Osteocyte (in vitro differentiated cells): ENCODE measurements at regions not wholly inside any gene's neighbourhood (a gene's known extent, or its start where the extent isn't known, plus 50 kb on each side); places are given as distances from the start of the nearest gene placed in this dataset.

Experiments used
- DNase-seq: peaks from one replicate; pipeline ENCODE4 v3.0.0; 2021; ENCODE audit warnings: mixed read lengths; ENCODE audit not compliant: unreplicated experiment; ENCODE audit errors: extremely low spot score
- H3K27ac Mint-ChIP-seq: one replicate; pipeline ENCODE4 v1.8.0; 2021; ENCODE audit warnings: mild to moderate bottlenecking, mixed read lengths; ENCODE audit not compliant: unreplicated experiment
- H3K27me3 Mint-ChIP-seq: one replicate; pipeline ENCODE4 v1.8.0; 2021; ENCODE audit warnings: mixed read lengths; ENCODE audit not compliant: unreplicated experiment
- H3K36me3 Mint-ChIP-seq: one replicate; pipeline ENCODE4 v1.8.0; 2021; ENCODE audit warnings: mixed read lengths; ENCODE audit not compliant: unreplicated experiment
- H3K4me1 Mint-ChIP-seq: one replicate; pipeline ENCODE4 v1.8.0; 2021; ENCODE audit warnings: mixed read lengths; ENCODE audit not compliant: unreplicated experiment
- H3K4me3 Mint-ChIP-seq: one replicate; pipeline ENCODE4 v1.8.0; 2021; ENCODE audit warnings: mild to moderate bottlenecking, moderate library complexity, mixed read lengths; ENCODE audit not compliant: unreplicated experiment
- H3K9me3 Mint-ChIP-seq: one replicate; pipeline ENCODE4 v1.8.0; 2021; ENCODE audit warnings: mixed read lengths; ENCODE audit not compliant: unreplicated experiment
- TF ChIP-seq, protein P1 (sequence below): fragments of 200-600 bp; sonication (generic); IDR thresholded peaks from 2 replicates; pipeline ENCODE4 v1.5.0; 2021; ENCODE audit warnings: antibody characterized with exemption, mild to moderate bottlenecking, moderate library complexity

DNA sequence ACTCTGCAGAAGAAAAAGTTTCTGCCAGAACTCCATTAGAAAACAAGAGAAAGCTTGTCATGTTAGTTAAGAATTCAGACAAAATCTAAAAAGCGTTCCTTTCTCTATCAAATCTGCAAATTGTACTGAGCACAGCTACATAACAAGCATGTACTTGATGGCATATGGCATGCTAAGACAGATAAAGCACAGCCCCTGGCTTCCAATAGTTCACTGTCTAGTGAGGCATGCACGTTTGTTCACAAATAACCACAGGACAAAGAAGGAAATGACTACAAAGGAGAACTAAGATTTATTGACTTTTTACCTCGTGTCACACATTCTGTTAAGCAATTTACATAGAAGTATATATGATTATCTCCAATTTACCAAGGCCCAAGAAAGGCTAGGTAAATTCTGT lies 518.2 kb upstream of the TLE4 start:
- H3K27ac Mint-ChIP-seq = no peak overlapping the region
- H3K27me3 Mint-ChIP-seq = no peaks in the 10 kb centered on the region
- H3K4me3 Mint-ChIP-seq = no peak overlapping the region
- peaks cover 11% of the 10 kb centered on the region for H3K4me1 Mint-ChIP-seq
- H3K36me3 Mint-ChIP-seq = no peaks in the 10 kb centered on the region
- no peaks in the 10 kb centered on the region for H3K9me3 Mint-ChIP-seq
- TF ChIP-seq, protein P1, sequence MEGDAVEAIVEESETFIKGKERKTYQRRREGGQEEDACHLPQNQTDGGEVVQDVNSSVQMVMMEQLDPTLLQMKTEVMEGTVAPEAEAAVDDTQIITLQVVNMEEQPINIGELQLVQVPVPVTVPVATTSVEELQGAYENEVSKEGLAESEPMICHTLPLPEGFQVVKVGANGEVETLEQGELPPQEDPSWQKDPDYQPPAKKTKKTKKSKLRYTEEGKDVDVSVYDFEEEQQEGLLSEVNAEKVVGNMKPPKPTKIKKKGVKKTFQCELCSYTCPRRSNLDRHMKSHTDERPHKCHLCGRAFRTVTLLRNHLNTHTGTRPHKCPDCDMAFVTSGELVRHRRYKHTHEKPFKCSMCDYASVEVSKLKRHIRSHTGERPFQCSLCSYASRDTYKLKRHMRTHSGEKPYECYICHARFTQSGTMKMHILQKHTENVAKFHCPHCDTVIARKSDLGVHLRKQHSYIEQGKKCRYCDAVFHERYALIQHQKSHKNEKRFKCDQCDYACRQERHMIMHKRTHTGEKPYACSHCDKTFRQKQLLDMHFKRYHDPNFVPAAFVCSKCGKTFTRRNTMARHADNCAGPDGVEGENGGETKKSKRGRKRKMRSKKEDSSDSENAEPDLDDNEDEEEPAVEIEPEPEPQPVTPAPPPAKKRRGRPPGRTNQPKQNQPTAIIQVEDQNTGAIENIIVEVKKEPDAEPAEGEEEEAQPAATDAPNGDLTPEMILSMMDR = no peak
- no peak for DNase-seq

DNA sequence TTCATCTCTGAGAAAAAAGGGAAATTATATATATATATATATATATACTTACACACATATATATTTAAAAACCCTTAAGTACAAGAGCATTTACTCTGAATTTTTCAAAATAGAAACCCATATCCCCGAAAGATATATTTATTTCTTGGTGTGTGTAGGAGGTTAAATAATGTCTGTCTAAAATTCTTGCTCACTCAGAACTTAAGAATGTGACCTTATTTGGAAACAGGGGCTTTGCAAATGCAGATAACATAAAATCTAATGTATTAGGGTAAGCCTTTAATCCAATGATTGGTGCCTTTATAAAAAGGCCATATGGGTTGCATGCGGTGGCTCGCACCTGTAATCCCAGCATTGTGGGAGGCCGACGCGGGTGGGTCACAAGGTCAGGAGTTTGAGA lies 517.3 kb upstream of the TLE4 start:
- DNase-seq = no peak
- Mint-ChIP-seq H3K27me3 (no peaks in the 10 kb centered on the region), H3K36me3 (no peaks in the 10 kb centered on the region), H3K27ac (no peak overlapping the region), H3K4me3 (no peak overlapping the region), H3K9me3 (peaks cover 5% of the 10 kb centered on the region), H3K4me1 (peaks cover 11% of the 10 kb centered on the region)
- TF ChIP-seq, protein P1 = no peak

DNA sequence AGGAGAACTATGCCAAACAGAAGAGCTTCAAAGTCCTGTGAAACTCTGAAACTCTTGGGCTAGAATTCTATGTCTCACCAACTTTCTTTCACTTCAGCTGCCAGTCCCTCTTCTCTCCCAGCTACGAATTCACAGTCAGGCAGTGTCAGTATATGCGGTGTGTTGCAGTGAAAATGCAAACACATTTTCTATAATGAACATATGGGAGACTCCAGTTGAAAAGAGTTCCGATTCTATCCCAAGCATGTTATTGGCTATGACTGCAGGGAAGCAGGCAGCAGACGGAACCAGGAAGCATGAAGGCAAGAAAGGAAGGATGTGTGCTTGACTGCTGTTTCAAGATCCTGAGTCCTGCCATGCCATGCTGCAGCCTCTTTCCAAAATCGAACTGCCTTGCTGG lies 515.7 kb upstream of the TLE4 start:
- H3K27ac Mint-ChIP-seq = no peak overlapping the region
- TF ChIP-seq, protein P1 = no peak
- H3K27me3 Mint-ChIP-seq = no peaks in the 10 kb centered on the region

DNA sequence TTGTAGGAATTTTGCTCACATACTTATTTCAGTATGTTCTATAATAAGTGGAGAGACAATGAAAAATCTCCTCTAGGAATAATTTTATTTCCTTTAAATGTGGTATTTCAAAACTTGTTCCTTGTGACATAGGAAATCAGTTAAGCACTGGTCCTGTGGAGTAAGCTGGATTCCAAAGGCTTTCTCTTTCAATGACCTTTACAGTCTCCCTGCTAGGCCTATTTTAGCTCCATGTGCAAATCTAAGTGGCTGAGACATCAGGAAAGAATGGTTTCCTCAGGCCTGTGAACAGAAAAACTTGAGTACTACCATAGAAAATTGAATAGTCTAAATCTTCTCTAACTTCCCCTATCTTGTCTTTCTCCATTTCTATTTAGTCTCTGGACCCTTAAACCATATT lies 514.2 kb upstream of the TLE4 start:
- Mint-ChIP-seq H3K27ac (no peak overlapping the region), H3K4me3 (no peak overlapping the region), H3K36me3 (no peaks in the 10 kb centered on the region), H3K9me3 (peaks cover 12% of the 10 kb centered on the region), H3K4me1 (peaks cover 11% of the 10 kb centered on the region), H3K27me3 (no peaks in the 10 kb centered on the region)
- TF ChIP-seq, protein P1 = no peak
- DNase-seq = no peak

More for the DNA sequence above, 515.7 kb upstream of the TLE4 start:
- Mint-ChIP-seq H3K4me3 (no peak overlapping the region), H3K36me3 (no peaks in the 10 kb centered on the region), H3K4me1 (peaks cover 11% of the 10 kb centered on the region), H3K9me3 (peaks cover 12% of the 10 kb centered on the region)
- DNase-seq = no peak

DNA sequence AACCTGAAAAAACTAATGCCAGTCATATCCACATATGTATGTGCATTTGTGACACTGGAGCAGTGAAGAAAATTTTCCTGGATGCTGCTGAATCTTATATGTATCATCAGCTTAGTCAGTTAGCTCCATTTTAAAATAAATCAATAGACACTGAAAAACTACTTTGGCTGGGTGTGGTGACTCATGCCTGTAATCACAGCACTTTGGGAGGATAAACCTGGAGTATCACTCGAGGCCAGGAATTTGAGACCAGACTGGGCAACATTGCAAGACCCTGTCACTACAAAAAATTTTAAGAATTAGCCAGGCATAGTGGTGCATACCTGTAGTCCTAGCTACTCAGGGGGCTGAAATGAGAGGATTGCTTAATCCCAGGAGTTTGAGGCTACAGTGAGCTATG lies 511.0 kb upstream of the TLE4 start:
- DNase-seq = no peak
- no peaks in the 10 kb centered on the region for H3K27me3 Mint-ChIP-seq
- no peaks in the 10 kb centered on the region for H3K36me3 Mint-ChIP-seq
- no peak overlapping the region for H3K27ac Mint-ChIP-seq
- H3K4me1 Mint-ChIP-seq = peaks cover 2% of the 10 kb centered on the region
- no peak overlapping the region for H3K4me3 Mint-ChIP-seq
- peaks cover 12% of the 10 kb centered on the region for H3K9me3 Mint-ChIP-seq
- TF ChIP-seq, protein P1 = no peak
